Activated T-cell treated with anti-CD3 and anti-CD28 coated beads, Interleukin-2, amount 50 U/mL, for 72 hours (primary cell): ENCODE measurements at regions not wholly inside any gene's neighbourhood (a gene's known extent, or its start where the extent isn't known, plus 50 kb on each side); places are given as distances from the start of the nearest gene placed in this dataset.
"Not testable (repeated sequence)": the region's sequence is repeated elsewhere in the genome, so short reads cannot be mapped to it uniquely, and the experiment has no call there.

Experiments used
- ATAC-seq, 2 donors: fragments of 150-1000 bp; cut with Tn5 transposase; replicated peaks in 1 of 2; 2 replicates each; pipeline ENCODE4 v1.10.0; 2021; ENCODE audit warnings: moderate library complexity in 2 of 2, mild to moderate bottlenecking in 1 of 2
- DNase-seq, 2 donors: peaks; one replicate each; pipeline ENCODE4 v3.0.0; 2021 to 2022; ENCODE audit warnings: mixed read lengths in 1 of 2
- H3K27ac Mint-ChIP-seq: one replicate; pipeline ENCODE4 v1.8.0; 2022; ENCODE audit warnings: mild to moderate bottlenecking, moderate library complexity, mixed read lengths
- H3K27me3 Mint-ChIP-seq: one replicate; pipeline ENCODE4 v1.8.0; 2022; ENCODE audit warnings: low read depth, mixed read lengths
- H3K36me3 Mint-ChIP-seq, 2 donors: one replicate each; pipeline ENCODE4 v1.8.0; 2022; ENCODE audit warnings: mixed read lengths in 2 of 2, mild to moderate bottlenecking in 1 of 2; ENCODE audit not compliant: insufficient read depth in 2 of 2
- H3K4me1 Mint-ChIP-seq: one replicate; pipeline ENCODE4 v1.8.0; 2022; ENCODE audit warnings: low read depth, mixed read lengths
- H3K4me3 Mint-ChIP-seq, 2 donors: one replicate each; pipeline ENCODE4 v1.8.0; 2022; ENCODE audit warnings: mild to moderate bottlenecking in 2 of 2, mixed read lengths in 2 of 2, moderate library complexity in 2 of 2
- H3K9me3 Mint-ChIP-seq, 2 donors: one replicate each; pipeline ENCODE4 v1.8.0; 2022; ENCODE audit warnings: mixed read lengths in 2 of 2

DNA sequence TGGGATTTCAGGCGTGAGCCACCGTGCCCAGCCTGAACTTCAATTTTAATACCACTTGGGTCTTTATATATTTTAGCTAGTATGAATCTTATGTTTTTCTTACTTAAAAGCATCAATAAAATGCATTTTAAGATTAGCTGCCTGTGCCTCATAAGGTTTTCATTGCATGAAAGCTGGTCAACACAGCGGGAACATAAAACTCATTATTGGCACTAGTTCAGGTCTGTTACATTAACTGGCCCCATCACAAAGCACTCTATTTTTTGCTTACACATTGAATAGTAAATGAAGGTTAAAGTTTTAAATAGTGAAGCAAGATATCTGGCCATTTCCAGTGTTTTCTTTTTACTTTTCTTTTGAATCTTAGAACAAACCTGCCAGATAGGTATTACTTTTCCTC, 145.6 kb upstream of the LYSMD4 start:
- DNase-seq (no peak), ATAC-seq (no peak)
- Mint-ChIP-seq H3K27ac (no peak overlapping the region), H3K36me3 (peaks cover 0 to 12% of the 10 kb centered on the region in 2 donors), H3K9me3 (no peaks in the 10 kb centered on the region), H3K4me1 (no peaks in the 10 kb centered on the region), H3K4me3 (no peak overlapping the region), H3K27me3 (no peaks in the 10 kb centered on the region)

DNA sequence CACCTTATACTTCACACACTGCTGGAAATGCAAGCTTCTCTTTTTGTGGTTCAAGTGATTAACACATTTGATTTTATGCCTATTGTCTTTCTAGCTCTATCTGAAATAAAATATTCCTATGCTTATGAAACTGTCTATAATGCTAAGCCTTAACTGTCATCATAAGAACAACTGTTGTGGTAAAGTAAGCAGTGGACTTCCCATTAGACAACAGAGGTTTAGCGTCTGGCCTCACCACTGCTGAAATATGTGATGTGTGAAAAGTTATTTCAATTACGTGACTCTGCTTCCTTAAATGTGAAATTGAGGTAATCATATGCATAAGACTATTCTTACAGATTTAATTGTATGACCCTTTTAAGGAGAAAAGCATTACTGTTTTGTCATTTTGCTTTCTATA, 140.2 kb upstream of the LYSMD4 start:
- H3K4me1 Mint-ChIP-seq = no peaks in the 10 kb centered on the region
- H3K9me3 Mint-ChIP-seq = no peaks in the 10 kb centered on the region
- ATAC-seq (no peak), DNase-seq (no peak)
- H3K36me3 Mint-ChIP-seq = no peaks in the 10 kb centered on the region
- no peak overlapping the region for H3K27ac Mint-ChIP-seq
- H3K4me3 Mint-ChIP-seq = no peak overlapping the region
- no peaks in the 10 kb centered on the region for H3K27me3 Mint-ChIP-seq

DNA sequence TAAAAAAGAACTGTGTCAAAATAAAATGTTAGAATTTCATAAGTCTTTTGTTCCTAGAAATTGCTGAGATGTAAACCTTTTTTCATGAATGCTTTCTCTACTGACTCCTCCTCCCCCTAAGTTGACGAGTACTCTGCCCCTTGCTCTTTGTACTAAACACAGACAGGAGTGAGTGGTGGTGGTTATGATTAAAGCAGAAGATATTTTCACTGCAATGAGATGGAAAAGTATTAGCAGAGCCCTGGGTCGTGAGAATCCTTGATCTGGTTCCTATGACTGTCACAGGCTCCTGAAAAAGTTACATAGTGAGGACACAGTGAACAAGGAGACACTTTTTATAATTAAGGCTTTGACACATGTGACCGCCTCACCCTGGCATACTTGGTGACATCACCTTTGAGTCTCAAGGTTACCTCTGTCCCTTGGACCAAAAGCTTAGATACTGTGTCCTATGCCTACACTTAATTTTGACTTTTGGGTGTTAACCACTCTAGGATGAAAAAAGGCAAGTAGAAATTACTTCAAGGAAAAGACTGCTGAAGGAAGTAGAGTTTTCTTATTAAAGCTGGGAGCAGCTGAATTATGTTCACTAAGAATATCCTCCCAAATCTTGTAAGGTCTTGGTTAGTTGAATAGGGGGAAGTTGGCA, 130.4 kb upstream of the LYSMD4 start:
- Mint-ChIP-seq H3K27ac (no peak overlapping the region), H3K9me3 (no peaks in the 10 kb centered on the region), H3K27me3 (no peaks in the 10 kb centered on the region), H3K36me3 (peaks cover 0 to 1% of the 10 kb centered on the region in 2 donors), H3K4me1 (peaks cover 5% of the 10 kb centered on the region), H3K4me3 (no peak overlapping the region)
- ATAC-seq (no peak), DNase-seq (no peak)

DNA sequence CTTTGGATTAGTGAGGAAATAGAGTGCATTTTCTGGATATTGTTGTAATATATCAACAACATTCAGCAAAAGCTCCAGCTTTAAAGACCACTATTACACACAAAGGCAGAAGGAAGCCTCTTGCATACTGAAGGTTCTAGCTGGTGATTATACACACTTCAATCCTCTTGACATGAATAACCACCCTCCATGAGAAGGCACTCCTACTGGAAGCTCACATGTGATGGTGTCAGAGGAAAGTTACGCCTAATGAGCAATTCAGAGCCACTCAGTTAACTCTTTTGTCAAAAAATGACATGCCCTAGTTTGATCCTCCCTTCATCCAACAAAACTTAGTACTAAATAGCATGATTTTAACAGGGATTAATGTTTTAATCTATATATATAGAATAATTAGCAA, 124.6 kb upstream of the LYSMD4 start:
- H3K27ac Mint-ChIP-seq = no peak overlapping the region
- H3K4me3 Mint-ChIP-seq = no peak overlapping the region
- no peaks in the 10 kb centered on the region for H3K9me3 Mint-ChIP-seq
- H3K36me3 Mint-ChIP-seq = peaks cover 0 to 7% of the 10 kb centered on the region in 2 donors
- ATAC-seq (no peak), DNase-seq (no peak)
- no peaks in the 10 kb centered on the region for H3K27me3 Mint-ChIP-seq
- H3K4me1 Mint-ChIP-seq = peaks cover 5% of the 10 kb centered on the region

DNA sequence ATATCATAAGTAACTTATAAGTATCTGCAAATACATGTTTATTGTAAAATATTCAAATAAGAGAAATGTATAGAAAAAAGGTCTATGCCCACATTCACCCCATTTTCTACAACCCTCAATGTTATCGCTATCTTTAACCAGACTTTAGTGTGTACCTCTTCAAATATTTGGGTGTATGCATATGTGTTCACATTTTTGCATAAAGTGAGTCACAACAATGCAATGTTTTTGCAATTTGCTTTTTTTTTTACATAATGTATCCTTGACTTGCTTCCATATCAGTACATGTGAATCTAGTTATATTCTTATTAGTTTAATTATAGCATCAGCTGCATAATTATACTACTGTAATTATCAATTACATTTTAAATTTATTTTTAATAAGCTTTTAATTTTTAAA, 117.3 kb upstream of the LYSMD4 start:
- DNase-seq = no peak
- no peaks in the 10 kb centered on the region for H3K27me3 Mint-ChIP-seq
- H3K9me3 Mint-ChIP-seq = no peaks in the 10 kb centered on the region
- H3K27ac Mint-ChIP-seq = no peak overlapping the region
- H3K36me3 Mint-ChIP-seq = peaks cover 1 to 11% of the 10 kb centered on the region in 2 donors
- no peak overlapping the region for H3K4me3 Mint-ChIP-seq
- no peak for ATAC-seq
- H3K4me1 Mint-ChIP-seq = peaks cover 15% of the 10 kb centered on the region

DNA sequence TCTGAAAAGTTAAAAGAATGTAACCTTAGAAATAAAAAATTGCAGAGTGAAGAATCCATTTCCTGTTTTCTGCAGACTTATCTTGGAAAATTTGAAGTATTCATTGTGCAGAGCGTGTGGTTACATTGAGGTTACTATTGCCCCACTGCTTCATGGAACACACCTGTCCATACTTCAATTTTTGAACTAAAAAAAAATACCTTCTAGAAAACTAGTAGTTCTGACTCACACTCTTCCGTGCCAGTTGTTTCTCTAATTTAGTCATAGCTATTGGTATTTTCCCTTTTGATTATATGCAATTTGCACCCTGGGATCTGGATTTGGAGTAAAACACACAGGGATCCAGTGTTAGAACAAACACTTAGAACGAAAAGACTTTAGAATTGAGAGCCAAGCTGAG, 111.8 kb upstream of the LYSMD4 start:
- Mint-ChIP-seq H3K9me3 (no peaks in the 10 kb centered on the region), H3K36me3 (peaks cover 1 to 5% of the 10 kb centered on the region in 2 donors), H3K4me3 (peak overlapping the region; percentile 44 to 59), H3K27me3 (no peaks in the 10 kb centered on the region), H3K4me1 (peaks cover 57% of the 10 kb centered on the region), H3K27ac (peak overlapping the region; percentile 26)
- DNase-seq (peak; percentile 16 to 45), ATAC-seq (peak; percentile 93 to 94)

DNA sequence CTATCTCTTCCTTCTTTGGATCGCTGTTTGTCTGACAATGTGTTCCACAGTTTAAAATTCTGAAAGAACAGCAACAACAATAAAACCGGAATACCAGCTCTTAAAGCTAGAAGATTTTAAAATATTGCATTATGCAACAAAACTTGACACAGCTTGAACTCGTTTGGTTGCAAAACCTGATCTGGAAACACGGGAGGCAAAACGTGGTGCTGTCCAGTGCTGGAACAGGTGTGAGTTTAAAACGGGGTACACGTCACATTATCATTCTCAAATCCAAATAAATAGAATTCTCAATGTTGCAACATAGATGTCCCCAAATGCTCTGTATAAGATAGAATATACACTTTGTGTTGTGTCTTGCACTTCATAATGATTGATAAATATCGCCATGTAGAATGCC, 110.9 kb upstream of the LYSMD4 start:
- peak overlapping the region; percentile 44 to 59 for H3K4me3 Mint-ChIP-seq
- H3K4me1 Mint-ChIP-seq = peaks cover 57% of the 10 kb centered on the region
- ATAC-seq (no peak), DNase-seq (no peak)
- no peaks in the 10 kb centered on the region for H3K9me3 Mint-ChIP-seq
- peak overlapping the region; percentile 76 for H3K27ac Mint-ChIP-seq
- peaks cover 1 to 11% of the 10 kb centered on the region in 2 donors for H3K36me3 Mint-ChIP-seq
- H3K27me3 Mint-ChIP-seq = no peaks in the 10 kb centered on the region

DNA sequence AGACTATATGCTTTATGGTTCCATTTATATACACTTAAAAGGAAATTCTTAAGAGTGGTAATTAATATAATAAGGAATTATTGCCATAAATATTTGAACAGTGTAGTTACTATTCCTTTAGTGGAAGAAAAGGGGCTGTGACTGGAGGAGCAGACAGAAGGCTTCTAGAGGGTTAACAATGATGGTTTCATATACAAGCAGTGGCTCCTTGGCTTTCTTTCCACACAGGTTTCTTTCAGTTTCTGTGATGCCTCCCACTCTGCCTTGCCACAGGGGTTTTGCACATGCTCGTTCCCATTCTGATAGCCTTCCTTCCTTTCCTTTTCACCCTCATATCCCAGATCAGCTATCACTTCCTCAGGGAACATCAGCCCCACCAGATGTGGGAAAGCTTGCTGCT, 108.8 kb upstream of the LYSMD4 start:
- no peak overlapping the region for H3K27ac Mint-ChIP-seq
- H3K27me3 Mint-ChIP-seq = no peaks in the 10 kb centered on the region
- DNase-seq (peak in 1 of 2 donors; percentile 13), ATAC-seq (peak in 1 of 2 donors; percentile 33)
- H3K36me3 Mint-ChIP-seq = peaks cover 5 to 19% of the 10 kb centered on the region in 2 donors
- no peaks in the 10 kb centered on the region for H3K9me3 Mint-ChIP-seq
- peaks cover 57% of the 10 kb centered on the region for H3K4me1 Mint-ChIP-seq
- H3K4me3 Mint-ChIP-seq = peak overlapping the region; percentile 6 to 20

DNA sequence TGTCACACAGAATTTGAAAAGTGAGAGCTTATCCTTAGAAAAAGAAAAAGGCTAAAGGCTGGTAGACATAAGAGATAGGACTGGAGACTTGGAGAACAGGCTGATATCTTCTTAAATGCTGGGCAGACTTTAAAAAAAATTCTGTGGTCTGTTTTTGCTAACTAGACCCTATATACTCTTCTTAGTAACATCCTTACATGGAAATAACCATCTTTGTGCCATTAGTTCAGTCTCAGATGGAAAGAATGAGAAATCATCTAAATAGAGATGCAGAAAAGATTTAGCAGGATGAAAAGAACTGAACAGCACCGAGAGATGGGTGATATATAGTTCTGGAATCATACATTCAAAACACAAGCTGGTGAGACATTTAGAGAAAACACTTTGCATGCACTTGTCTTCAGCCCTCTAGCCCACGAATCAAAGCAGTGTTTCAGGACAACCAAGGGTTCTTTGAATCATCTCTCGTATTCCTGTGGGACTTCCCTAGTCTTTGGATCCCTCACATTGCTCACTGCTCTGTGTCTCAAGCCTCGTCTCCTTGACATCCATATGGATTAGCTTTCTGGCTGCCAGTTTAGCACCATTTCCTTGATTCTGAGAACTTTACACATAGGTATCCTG, 93.0 kb upstream of the LYSMD4 start:
- H3K4me3 Mint-ChIP-seq = peak overlapping the region; percentile 71 to 73
- peaks cover 49% of the 10 kb centered on the region for H3K4me1 Mint-ChIP-seq
- peaks cover 8% of the 10 kb centered on the region in 2 donors for H3K9me3 Mint-ChIP-seq
- no peaks in the 10 kb centered on the region for H3K27me3 Mint-ChIP-seq
- H3K36me3 Mint-ChIP-seq = peaks cover 21 to 58% of the 10 kb centered on the region in 2 donors
- H3K27ac Mint-ChIP-seq = peak overlapping the region; percentile 86
- ATAC-seq (peak; percentile 97 to 98), DNase-seq (peak; percentile 21 to 35)

DNA sequence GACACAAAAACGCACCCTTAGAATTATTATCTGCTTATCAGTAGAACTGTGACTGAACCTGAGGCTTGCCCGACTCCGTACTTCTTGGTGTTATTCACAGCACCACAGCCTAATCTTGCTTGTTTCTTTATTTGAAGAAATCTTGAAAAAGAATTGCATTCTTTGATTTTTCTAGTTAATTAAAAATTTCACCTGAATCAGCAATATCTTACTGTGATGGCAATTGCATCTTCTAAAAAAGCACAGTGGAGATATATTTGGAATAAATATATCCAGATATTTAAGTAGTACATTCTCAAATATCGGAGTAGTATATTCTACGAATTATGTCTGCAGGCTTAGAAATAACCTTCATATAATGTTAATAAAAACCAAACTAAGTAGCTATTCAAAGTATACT, 90.1 kb upstream of the LYSMD4 start:
- H3K27ac Mint-ChIP-seq = no peak overlapping the region
- DNase-seq (no peak), ATAC-seq (no peak)
- no peaks in the 10 kb centered on the region for H3K27me3 Mint-ChIP-seq
- peaks cover 18 to 53% of the 10 kb centered on the region in 2 donors for H3K36me3 Mint-ChIP-seq
- peaks cover 5 to 8% of the 10 kb centered on the region in 2 donors for H3K9me3 Mint-ChIP-seq
- H3K4me3 Mint-ChIP-seq = no peak overlapping the region
- peaks cover 57% of the 10 kb centered on the region for H3K4me1 Mint-ChIP-seq

DNA sequence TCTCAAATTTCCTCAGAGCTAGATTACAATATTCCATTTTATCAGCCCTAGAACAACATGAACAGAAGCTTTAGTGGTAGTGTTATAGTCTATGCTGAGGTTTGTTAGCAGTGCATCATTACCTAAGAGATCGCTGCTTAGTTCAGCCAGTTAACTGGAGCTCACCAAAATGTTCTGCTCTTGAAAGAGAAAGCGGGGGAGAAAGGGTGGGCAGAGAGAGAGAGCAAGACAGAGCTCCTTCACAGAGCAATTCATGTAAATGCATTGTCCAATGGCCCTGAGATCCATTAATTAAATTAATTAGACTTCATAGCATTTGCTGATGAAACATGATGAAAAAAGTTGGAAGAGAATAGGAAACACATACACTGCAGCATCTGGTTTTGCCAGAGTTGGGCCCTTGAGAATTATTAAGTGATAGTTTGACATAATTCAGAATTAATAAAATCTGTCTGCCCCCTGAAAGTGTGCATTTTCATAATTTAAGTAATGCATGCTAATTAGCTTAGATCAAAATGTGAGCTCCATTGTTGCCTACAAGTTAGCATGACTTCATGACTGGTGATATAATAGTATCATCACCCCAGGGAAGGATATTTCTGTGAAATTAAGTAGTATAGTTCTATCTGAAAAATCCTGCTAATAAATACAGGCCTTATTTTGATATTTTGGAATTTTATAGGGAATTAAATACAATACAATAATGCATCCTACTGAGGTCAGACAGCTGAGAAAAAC, 86.9 kb upstream of the LYSMD4 start:
- Mint-ChIP-seq H3K27me3 (no peaks in the 10 kb centered on the region), H3K36me3 (peaks cover 15 to 49% of the 10 kb centered on the region in 2 donors), H3K4me3 (no peak overlapping the region), H3K27ac (no peak overlapping the region), H3K9me3 (peaks cover 3 to 4% of the 10 kb centered on the region in 2 donors), H3K4me1 (peaks cover 40% of the 10 kb centered on the region)
- ATAC-seq (no peak), DNase-seq (no peak)

DNA sequence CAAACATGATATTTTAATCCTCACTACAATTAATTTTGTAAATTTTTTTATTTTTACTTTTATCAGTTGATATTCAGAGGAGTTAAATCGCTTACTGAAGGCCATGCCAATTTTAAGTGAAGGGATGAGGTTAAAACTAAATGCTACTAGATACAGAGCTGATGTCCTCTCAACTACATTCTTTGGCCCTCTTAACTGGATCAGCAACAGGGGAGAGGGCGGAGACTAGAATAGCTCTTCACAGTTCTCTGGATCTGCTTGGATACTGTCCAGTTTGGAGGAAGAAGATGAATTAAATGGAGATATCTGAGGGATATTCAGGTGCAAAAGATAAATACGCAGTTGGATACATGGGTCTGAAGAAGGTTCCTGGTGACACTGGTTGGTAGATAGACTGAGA, 85.6 kb upstream of the LYSMD4 start:
- Mint-ChIP-seq H3K4me3 (no peak overlapping the region), H3K9me3 (peaks cover 0 to under 1% of the 10 kb centered on the region in 2 donors), H3K4me1 (peaks cover 28% of the 10 kb centered on the region), H3K27ac (no peak overlapping the region), H3K27me3 (no peaks in the 10 kb centered on the region), H3K36me3 (peaks cover 11 to 38% of the 10 kb centered on the region in 2 donors)
- DNase-seq (no peak), ATAC-seq (no peak)

DNA sequence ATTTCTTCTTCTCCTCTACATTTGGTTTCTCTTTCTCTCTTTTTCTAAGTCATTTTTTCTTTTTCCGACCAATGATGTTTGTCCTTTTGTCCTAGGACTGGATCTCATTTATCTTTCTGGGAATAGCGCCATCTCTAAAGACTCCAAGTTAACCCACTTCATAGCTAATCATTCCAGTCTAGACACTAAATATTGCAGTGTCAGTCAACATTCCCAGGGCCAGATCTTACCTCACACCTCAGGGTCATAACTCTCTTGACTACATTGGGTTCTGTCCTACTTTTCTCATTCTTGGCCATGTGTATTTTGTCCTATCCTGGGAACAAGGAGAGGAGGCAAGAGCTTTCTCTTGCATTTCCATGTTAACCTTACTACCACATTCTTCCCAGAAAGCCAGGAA, 83.6 kb upstream of the LYSMD4 start:
- not testable (repeated sequence) for ATAC-seq, DNase-seq, H3K4me3 Mint-ChIP-seq, H3K9me3 Mint-ChIP-seq, H3K27me3 Mint-ChIP-seq, H3K27ac Mint-ChIP-seq
- Mint-ChIP-seq H3K36me3 (peaks cover 15 to 37% of the 10 kb centered on the region in 2 donors), H3K4me1 (peaks cover 37% of the 10 kb centered on the region)
